Ishikawa (cell line): ENCODE measurements at regions not wholly inside any gene's neighbourhood (a gene's known extent, or its start where the extent isn't known, plus 50 kb on each side); places are given as distances from the start of the nearest gene placed in this dataset.

Experiments
- CEBPB ChIP-seq: IDR thresholded peaks from 2 replicates; pipeline ENCODE4 v1.6.1; 2012
- CREB1 ChIP-seq: IDR thresholded peaks from 2 replicates; pipeline ENCODE4 v1.6.1; 2012; ENCODE audit warnings: low read depth
- EGR1 ChIP-seq: IDR thresholded peaks from 2 replicates; pipeline ENCODE4 v1.6.1; 2012
- EP300 ChIP-seq: IDR thresholded peaks from 2 replicates; pipeline ENCODE4 v1.6.1; 2012; ENCODE audit warnings: borderline replicate concordance
- FOXM1 ChIP-seq: IDR thresholded peaks from 2 replicates; pipeline ENCODE4 v1.6.1; 2012; ENCODE audit warnings: low read depth, borderline replicate concordance
- MAX ChIP-seq: IDR thresholded peaks from 2 replicates; pipeline ENCODE4 v1.6.1; 2012
- NFIC ChIP-seq: IDR thresholded peaks from 2 replicates; pipeline ENCODE4 v1.6.1; 2012
- RAD21 ChIP-seq: IDR thresholded peaks from 2 replicates; pipeline ENCODE4 v1.6.1; 2012; ENCODE audit warnings: low read depth
- TAF1 ChIP-seq: IDR thresholded peaks from 2 replicates; pipeline ENCODE4 v1.6.1; 2012; ENCODE audit warnings: low read depth, mild to moderate bottlenecking
- TCF12 ChIP-seq: IDR thresholded peaks from 2 replicates; pipeline ENCODE4 v1.6.1; 2012; ENCODE audit warnings: low read depth
- TEAD4 ChIP-seq: IDR thresholded peaks from 2 replicates; pipeline ENCODE4 v1.6.1; 2012
- YY1 ChIP-seq: IDR thresholded peaks from 2 replicates; pipeline ENCODE4 v1.6.1; 2012; ENCODE audit warnings: low read depth
- ZBTB7A ChIP-seq: IDR thresholded peaks from 2 replicates; pipeline ENCODE4 v1.6.1; 2012; ENCODE audit warnings: low read depth
- TF ChIP-seq, protein P1 (sequence below): IDR thresholded peaks from 2 replicates; pipeline ENCODE4 v1.6.1; 2012
- TF ChIP-seq, protein P2 (sequence below): IDR thresholded peaks from 2 replicates; pipeline ENCODE4 v1.6.1; 2012; ENCODE audit warnings: low read depth, mild to moderate bottlenecking

- TF ChIP-seq TAF1 (no peak), TEAD4 (no peak), RAD21 (no peak), TCF12 (no peak), EGR1 (no peak), NFIC (no peak), ZBTB7A (no peak), CEBPB (no peak), EP300 (no peak), YY1 (no peak), FOXM1 (no peak), CREB1 (no peak), MAX (no peak)
- TF ChIP-seq, protein P1, sequence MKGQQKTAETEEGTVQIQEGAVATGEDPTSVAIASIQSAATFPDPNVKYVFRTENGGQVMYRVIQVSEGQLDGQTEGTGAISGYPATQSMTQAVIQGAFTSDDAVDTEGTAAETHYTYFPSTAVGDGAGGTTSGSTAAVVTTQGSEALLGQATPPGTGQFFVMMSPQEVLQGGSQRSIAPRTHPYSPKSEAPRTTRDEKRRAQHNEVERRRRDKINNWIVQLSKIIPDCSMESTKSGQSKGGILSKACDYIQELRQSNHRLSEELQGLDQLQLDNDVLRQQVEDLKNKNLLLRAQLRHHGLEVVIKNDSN: no peak
- TF ChIP-seq, protein P2, sequence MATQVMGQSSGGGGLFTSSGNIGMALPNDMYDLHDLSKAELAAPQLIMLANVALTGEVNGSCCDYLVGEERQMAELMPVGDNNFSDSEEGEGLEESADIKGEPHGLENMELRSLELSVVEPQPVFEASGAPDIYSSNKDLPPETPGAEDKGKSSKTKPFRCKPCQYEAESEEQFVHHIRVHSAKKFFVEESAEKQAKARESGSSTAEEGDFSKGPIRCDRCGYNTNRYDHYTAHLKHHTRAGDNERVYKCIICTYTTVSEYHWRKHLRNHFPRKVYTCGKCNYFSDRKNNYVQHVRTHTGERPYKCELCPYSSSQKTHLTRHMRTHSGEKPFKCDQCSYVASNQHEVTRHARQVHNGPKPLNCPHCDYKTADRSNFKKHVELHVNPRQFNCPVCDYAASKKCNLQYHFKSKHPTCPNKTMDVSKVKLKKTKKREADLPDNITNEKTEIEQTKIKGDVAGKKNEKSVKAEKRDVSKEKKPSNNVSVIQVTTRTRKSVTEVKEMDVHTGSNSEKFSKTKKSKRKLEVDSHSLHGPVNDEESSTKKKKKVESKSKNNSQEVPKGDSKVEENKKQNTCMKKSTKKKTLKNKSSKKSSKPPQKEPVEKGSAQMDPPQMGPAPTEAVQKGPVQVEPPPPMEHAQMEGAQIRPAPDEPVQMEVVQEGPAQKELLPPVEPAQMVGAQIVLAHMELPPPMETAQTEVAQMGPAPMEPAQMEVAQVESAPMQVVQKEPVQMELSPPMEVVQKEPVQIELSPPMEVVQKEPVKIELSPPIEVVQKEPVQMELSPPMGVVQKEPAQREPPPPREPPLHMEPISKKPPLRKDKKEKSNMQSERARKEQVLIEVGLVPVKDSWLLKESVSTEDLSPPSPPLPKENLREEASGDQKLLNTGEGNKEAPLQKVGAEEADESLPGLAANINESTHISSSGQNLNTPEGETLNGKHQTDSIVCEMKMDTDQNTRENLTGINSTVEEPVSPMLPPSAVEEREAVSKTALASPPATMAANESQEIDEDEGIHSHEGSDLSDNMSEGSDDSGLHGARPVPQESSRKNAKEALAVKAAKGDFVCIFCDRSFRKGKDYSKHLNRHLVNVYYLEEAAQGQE: no peak
These were observed 251.9 kb downstream of the PAPSS1 start for GRCh38 chr4:107468156-107468555.

- TF ChIP-seq TEAD4 (no peak), EP300 (no peak), TAF1 (no peak), EGR1 (no peak)
- TF ChIP-seq, protein P2: no peak
These were observed 252.6 kb downstream of the PAPSS1 start for GRCh38 chr4:107467461-107467860.

- TF ChIP-seq TCF12: no peak
- no peak for TF ChIP-seq TEAD4
- TF ChIP-seq, protein P1: no peak
- TF ChIP-seq, protein P2: no peak
- no peak for TF ChIP-seq EP300
- no peak for TF ChIP-seq YY1
- no peak for TF ChIP-seq FOXM1
- TF ChIP-seq CREB1: no peak
- no peak for TF ChIP-seq EGR1
- TF ChIP-seq NFIC: no peak
These were observed 261.8 kb downstream of the PAPSS1 start for GRCh38 chr4:107458194-107458593.

DNA sequence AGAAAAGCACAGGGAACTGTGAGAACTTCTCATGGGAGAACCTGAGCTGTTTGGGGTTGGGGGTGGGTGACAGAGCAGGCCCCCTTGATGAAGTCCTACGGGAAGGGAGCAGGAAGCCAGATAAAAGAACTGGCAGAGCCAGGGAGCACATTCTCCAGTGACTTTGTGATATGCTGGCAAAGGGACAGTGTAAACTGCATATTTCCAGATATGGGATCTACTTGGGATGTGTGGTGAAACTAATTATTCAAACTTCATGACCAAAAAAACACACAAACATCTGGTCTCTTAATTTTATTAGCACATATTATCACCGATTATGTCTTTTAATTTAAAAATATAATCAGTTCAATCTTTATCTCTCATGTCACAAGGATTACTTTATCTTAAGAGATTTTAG is 266.0 kb downstream of the PAPSS1 start:
- TF ChIP-seq EGR1: no peak
- no peak for TF ChIP-seq RAD21
- TF ChIP-seq NFIC: no peak
- no peak for TF ChIP-seq TAF1
- TF ChIP-seq FOXM1: no peak
- TF ChIP-seq, protein P1: no peak
- TF ChIP-seq CREB1: no peak
- TF ChIP-seq YY1: no peak
- TF ChIP-seq, protein P2: no peak
- TF ChIP-seq TEAD4: no peak
- TF ChIP-seq MAX: no peak
- TF ChIP-seq EP300: no peak
- no peak for TF ChIP-seq CEBPB
